ENCODE measurements at regions not wholly inside any gene's neighbourhood (a gene's known extent, or its start where the extent isn't known, plus 50 kb on each side); places are given as distances from the start of the nearest gene placed in this dataset. TPM values are rescaled to one million over a fixed set of nuclear protein-coding genes. Genes with fewer than 3 reads are reported as not detected.

- DNase-seq (ENCODE audit: low spot score): no peak
Measured at GRCh38 chrX:40149286-40150175, 51.8 kb upstream of the BCOR start.

GRCh38 chrX:40148385-40149285 lies 50.9 kb upstream of the BCOR start:
- DNase-seq (ENCODE audit: low spot score): no peak
- no peak for TF ChIP-seq CTCF (IDR thresholded peaks at IDR 0.05)
- no peak for ATAC-seq (ENCODE audit: low FRiP score)

More at GRCh38 chrX:40149286-40150175, 51.8 kb upstream of the BCOR start:
- ATAC-seq (ENCODE audit: low FRiP score): no peak
- TF ChIP-seq CTCF (IDR thresholded peaks at IDR 0.05): no peak

GRCh38 chrX:40147971-40148370 lies 50.2 kb upstream of the BCOR start:
- ATAC-seq (ENCODE audit: low FRiP score): no peak
- no peak for TF ChIP-seq CTCF (IDR thresholded peaks at IDR 0.05)
- DNase-seq (ENCODE audit: low spot score): no peak

Small RNA genes lying in the stretch of these regions (small RNA-seq; reads per million reads assigned to genes)
- not detected for gene RF00019
